Body of pancreas (tissue), 4 donors: ENCODE measurements at regions not wholly inside any gene's neighbourhood (a gene's known extent, or its start where the extent isn't known, plus 50 kb on each side); places are given as distances from the start of the nearest gene placed in this dataset.

Experiments
- ATAC-seq: fragments of 150-250 bp; one replicate; pipeline ENCODE4 v1.9.1; 2016
- DNase-seq, 4 donors: peaks; one replicate each; pipeline ENCODE4 v3.0.0-alpha.2; 2019
- H3K27ac ChIP-seq, 4 donors: fragments of 200-600 bp; sonication (generic); 1 replicate in 3 of 4; 2 replicates in 1 of 4; pipeline versions ENCODE4 v1.5.1 to v1.6.1; 2016 to 2019; ENCODE audit warnings: mild to moderate bottlenecking in 1 of 4, mixed read lengths in 1 of 4, moderate library complexity in 1 of 4
- H3K27me3 ChIP-seq, 2 donors: fragments of 200-600 bp; sonication (generic); one replicate each; pipeline ENCODE4 v1.6.0; 2016; ENCODE audit warnings: mild to moderate bottlenecking in 1 of 2
- H3K36me3 ChIP-seq, 2 donors: fragments of 200-600 bp; sonication (generic); replicated peaks in 1 of 2; 2 replicates each; pipeline ENCODE4 v1.5.1; 2016; ENCODE audit warnings: low read depth in 2 of 2; ENCODE audit not compliant: insufficient read depth in 1 of 2
- H3K4me1 ChIP-seq: fragments of 200-600 bp; sonication (generic); one replicate; pipeline ENCODE4 v1.6.0; 2016
- H3K4me3 ChIP-seq, 2 donors: fragments of 200-600 bp; sonication (generic); 1 replicate in 1 of 2; 2 replicates in 1 of 2; pipeline ENCODE4 v1.5.1; 2016 to 2019
- H3K9me3 ChIP-seq, 3 donors: fragments of 200-600 bp; sonication (generic); 1 replicate in 2 of 3; 2 replicates in 1 of 3; pipeline ENCODE4 v1.5.1; 2016
- CTCF ChIP-seq, 7 experiments: fragments of 450-650 bp in 4 of 7; fragments of 200-600 bp in 3 of 7; sonication (generic) in 3 of 7; IDR thresholded peaks; one replicate each; pipeline ENCODE4 v1.5.1; 2016 to 2019; ENCODE audit warnings: antibody characterized with exemption in 7 of 7
- POLR2A ChIP-seq, 3 donors: fragments of 450-650 bp; IDR thresholded peaks; one replicate each; pipeline ENCODE4 v1.6.1; 2016; ENCODE audit warnings: antibody characterized with exemption in 3 of 3, mild to moderate bottlenecking in 2 of 3
- WGBS, 2 donors: methylation state at CpG; one replicate each; pipeline ENCODE4 v1.1.5; 2017; 5-methylcytosine and 5-hydroxymethylcytosine counted together
- intact Hi-C: fragments of 100-400 bp; cut with DNase I; formaldehyde crosslinking; loops from one replicate; pipeline ENCODE4 v1.15.1; 2023

GRCh38 chr9:82275258-82275927 lies 286.8 kb downstream of the SPATA31D1 start:
- ATAC-seq (no peak), DNase-seq (no peak)
- intact Hi-C loops = no loop called here
- WGBS, 2 donors = 69 to 76% methylated on average over 6 of the region's 6 CpGs
- Histone ChIP-seq H3K27ac (no peak overlapping the region), H3K27me3 (no peaks in the 10 kb centered on the region), H3K4me3 (no peak overlapping the region), H3K9me3 (no peaks in the 10 kb centered on the region), H3K4me1 (no peaks in the 10 kb centered on the region), H3K36me3 (no peaks in the 10 kb centered on the region)
- TF ChIP-seq POLR2A (IDR thresholded peaks at IDR 0.05) = no peak
- no peak for TF ChIP-seq CTCF (IDR thresholded peaks at IDR 0.05)

- H3K4me3 ChIP-seq = no peak overlapping the region
- no peaks in the 10 kb centered on the region for H3K27me3 ChIP-seq
- no peak overlapping the region for H3K27ac ChIP-seq
- no peak for TF ChIP-seq CTCF (IDR thresholded peaks at IDR 0.05)
- no peak for TF ChIP-seq POLR2A (IDR thresholded peaks at IDR 0.05)
- ATAC-seq (no peak), DNase-seq (no peak)
- no peaks in the 10 kb centered on the region for H3K36me3 ChIP-seq
- no peaks in the 10 kb centered on the region for H3K9me3 ChIP-seq
- no peaks in the 10 kb centered on the region for H3K4me1 ChIP-seq
- intact Hi-C loops = no loop called here
Measured at GRCh38 chr9:82281066-82281465, 292.5 kb downstream of the SPATA31D1 start.

- Histone ChIP-seq H3K4me1 (no peaks in the 10 kb centered on the region), H3K27ac (no peak overlapping the region), H3K36me3 (no peaks in the 10 kb centered on the region), H3K4me3 (no peak overlapping the region), H3K9me3 (no peaks in the 10 kb centered on the region), H3K27me3 (no peaks in the 10 kb centered on the region)
- intact Hi-C loops = no loop called here
- ATAC-seq (no peak), DNase-seq (no peak)
- TF ChIP-seq POLR2A (IDR thresholded peaks at IDR 0.05) = no peak
- no peak for TF ChIP-seq CTCF (IDR thresholded peaks at IDR 0.05)
- WGBS, 2 donors = 68 to 88% methylated on average over 3 of the region's 3 CpGs
Measured at GRCh38 chr9:82284758-82285157, 296.2 kb downstream of the SPATA31D1 start.

- no peak for TF ChIP-seq CTCF (IDR thresholded peaks at IDR 0.05)
- no peak for TF ChIP-seq POLR2A (IDR thresholded peaks at IDR 0.05)
- Histone ChIP-seq H3K27me3 (no peaks in the 10 kb centered on the region), H3K9me3 (no peaks in the 10 kb centered on the region), H3K27ac (no peak overlapping the region), H3K4me1 (no peaks in the 10 kb centered on the region), H3K36me3 (no peaks in the 10 kb centered on the region), H3K4me3 (no peak overlapping the region)
- DNase-seq = no peak
- WGBS, 2 donors = 87 to 98% methylated on average over 5 of the region's 5 CpGs
- intact Hi-C loops = no loop called here
- no peak for ATAC-seq
Measured at GRCh38 chr9:82295181-82295580, 306.6 kb downstream of the SPATA31D1 start.

- Histone ChIP-seq H3K36me3 (no peaks in the 10 kb centered on the region), H3K27ac (no peak overlapping the region), H3K4me1 (no peaks in the 10 kb centered on the region), H3K27me3 (no peaks in the 10 kb centered on the region), H3K9me3 (no peaks in the 10 kb centered on the region), H3K4me3 (no peak overlapping the region)
- intact Hi-C loops = no loop called here
- DNase-seq (no peak), ATAC-seq (no peak)
- TF ChIP-seq CTCF (IDR thresholded peaks at IDR 0.05) = no peak
- no peak for TF ChIP-seq POLR2A (IDR thresholded peaks at IDR 0.05)
Measured at GRCh38 chr9:82299870-82300269, 311.3 kb downstream of the SPATA31D1 start.
